ENCODE measurements at regions not wholly inside any gene's neighbourhood (a gene's known extent, or its start where the extent isn't known, plus 50 kb on each side); places are given as distances from the start of the nearest gene placed in this dataset.
"Not testable (repeated sequence)": the region's sequence is repeated elsewhere in the genome, so short reads cannot be mapped to it uniquely, and the experiment has no call there.

DNA sequence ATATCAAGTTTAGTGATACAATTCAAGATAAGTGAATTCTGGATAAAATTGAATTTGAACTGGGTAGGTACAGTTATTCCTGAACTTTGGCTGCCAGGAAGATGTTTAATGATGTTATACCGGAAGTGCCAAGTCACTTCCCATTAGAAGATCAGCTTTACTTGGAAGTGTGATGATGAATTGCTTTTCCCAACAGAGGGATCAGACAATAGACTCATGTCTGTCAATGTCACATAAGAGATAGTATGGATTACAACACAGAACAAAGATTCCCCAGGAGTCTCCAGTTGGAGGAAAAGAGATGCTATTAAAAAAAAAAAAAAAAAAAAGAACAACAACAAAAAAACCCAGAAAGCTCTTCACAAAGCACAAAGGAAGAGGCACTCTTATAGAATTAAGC, 497.9 kb upstream of the EPHA7 start:
- no peak for DNase-seq

DNA sequence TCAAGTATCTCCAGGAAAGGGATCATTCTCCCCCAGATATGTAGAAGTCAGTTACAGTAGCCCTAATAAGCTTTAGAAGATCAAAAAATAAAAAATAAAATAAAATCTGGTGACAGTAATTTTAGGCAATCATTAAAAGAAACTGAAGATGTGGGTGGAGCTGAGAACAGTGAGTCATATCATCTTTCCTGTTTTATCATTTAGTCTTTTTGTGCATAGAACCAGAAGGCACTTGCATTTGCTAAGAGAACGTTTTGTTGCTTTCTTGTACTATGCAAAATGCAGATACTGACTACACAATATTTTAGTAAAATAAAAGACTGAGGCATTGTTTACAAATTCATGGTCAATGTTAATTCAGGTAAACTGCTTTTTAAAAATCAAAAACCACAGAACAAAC, 497.4 kb upstream of the EPHA7 start:
- no peak for DNase-seq

DNA sequence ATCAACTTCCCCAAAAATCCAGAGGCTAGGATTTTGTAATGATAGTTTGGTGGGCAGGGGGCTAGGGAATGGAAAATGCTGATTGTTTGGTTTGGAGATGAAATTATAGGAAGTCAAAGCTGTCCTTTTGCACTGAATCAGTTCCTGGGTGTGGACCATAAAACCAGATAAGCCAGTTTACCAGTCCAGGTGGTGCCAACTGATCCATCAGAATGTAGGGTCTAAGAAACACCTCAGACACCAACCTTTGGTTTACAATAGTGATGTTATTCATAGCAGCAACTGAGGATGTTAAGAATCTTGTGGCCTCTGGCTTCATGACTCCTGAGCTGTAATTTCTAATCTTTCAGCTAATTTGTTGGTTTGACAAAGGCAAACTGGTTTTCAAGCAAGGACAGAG, 496.6 kb upstream of the EPHA7 start:
- DNase-seq: no peak

DNA sequence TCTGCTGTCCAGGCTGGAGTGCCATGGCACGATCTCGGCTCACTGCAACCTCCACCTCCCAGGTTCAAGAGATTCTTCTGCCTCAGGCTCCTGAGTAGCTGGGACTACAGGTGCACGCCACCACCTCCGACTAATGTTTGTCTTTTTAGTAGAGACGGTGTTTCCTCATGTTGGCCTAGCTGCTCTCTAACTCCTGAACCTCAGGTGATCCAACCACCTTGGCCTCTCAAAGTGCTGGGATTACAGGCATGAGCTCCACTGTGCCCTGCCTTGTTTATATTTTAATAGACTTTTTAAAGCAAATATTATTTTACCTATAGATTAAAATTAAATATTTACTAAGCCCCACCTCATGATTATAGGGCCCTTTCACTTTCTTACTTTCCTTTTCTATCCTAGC, 483.2 kb upstream of the EPHA7 start:
- DNase-seq: no peak

DNA sequence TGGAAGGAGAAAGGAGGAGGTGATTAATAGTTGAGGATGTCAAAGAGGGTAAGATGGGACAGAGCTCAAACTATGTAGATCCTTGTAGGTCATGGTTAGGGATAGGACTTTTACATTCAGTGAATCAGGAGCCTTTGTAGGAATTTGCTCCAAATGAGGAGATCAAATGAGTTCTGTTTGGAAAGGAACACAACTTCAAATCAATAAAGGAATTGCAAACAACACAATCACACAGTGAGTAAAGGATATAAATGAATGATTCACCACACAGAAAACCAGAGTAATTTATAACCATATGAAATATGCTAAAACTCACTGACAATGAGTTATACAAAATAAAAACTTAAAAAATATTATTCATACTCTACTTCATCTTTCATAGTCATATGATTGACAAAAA, 480.8 kb upstream of the EPHA7 start:
- no peak for DNase-seq

DNA sequence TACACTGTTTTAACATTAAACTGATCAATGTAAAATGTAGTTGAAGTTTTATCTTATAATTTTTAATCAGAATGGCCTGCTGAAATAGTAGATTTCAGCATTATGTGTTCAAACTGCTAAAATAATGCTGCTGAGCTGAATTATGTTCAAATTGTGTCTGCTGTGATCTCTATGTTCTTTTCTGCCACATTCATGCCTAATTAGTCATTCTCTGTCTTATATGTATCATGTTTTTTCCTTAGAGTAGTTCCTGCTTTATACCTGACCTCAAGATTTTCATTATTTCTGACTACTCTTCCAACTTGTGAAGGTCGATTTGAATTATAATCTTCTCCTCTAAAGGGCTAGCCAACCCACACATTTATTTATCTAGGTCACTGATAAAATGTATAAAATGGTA, 476.7 kb upstream of the EPHA7 start:
- DNase-seq: no peak

DNA sequence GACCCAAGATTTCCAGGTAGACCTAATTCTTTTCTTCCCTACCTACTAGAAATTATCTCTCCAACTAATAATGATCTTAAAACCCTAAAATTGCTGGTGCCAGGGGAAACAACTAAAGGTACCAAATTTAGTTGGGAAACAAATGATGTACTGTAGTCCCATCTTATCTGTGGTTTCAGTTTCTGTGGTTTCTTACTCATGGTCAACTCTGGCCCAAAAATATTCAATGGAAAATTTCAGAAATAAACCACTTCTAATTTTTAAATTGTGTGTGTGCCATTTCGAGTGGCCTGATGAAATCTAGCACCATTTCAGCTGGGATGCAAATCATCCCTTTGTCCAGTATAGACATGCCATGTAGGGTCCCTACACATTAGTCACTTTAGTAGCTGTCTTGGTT, 475.2 kb upstream of the EPHA7 start:
- no peak for DNase-seq

DNA sequence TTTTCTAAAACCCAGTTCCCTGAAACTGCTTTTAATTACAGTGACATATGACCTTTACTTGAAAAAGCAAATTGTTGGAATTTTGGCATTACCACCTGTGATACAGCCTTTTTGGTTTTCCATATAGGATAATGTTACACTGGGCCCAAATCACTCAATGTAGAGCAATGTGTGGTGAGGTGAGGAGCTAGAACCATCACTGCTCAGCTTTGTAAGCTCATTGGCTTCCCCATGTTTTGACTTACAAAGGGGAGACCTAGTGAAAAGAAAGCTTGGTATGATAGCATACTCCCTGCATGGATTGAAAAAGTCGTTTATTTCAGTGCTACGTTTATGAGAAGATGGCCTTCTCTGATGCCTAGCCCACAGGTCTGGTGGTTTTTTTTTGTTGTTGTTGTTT, 470.4 kb upstream of the EPHA7 start:
- no peak for DNase-seq

DNA sequence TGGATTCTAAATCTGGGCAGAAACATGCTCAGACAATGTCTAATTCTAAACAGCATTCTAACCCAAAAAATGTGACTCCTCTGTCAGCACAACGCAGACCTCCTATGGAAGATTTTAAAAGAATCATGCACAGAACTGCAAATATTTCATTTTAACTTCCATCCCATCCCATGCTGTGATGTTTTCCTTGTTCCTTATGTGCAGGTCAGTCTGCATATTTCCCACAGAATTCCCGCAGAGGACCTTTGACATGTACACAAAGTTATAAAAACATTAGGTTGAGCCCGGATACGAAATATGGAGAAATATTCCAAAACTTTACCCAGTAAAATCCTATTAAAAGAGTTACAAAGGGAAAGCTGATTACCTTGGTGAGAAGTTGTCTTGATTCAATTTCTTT, 467.1 kb upstream of the EPHA7 start:
- DNase-seq: no peak

DNA sequence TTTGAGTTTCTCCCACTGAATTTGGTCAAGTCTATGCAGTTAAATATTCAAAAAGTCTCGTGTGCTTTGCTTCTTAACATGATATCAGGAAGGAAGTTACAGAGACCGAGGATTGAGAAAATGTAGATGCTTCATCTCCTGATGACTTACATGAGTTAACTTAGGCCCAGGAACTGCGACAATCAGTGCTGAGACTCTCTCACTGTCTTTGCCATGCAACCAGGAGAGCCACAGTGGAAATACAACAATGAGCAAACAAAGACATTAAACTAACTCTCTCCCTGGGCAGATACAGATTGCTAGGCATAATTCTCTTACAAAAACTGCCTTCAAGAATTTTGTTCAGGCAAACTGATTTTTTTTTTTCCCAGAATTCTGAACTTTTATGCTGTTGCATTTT, 440.6 kb upstream of the EPHA7 start:
- no peak for DNase-seq

DNA sequence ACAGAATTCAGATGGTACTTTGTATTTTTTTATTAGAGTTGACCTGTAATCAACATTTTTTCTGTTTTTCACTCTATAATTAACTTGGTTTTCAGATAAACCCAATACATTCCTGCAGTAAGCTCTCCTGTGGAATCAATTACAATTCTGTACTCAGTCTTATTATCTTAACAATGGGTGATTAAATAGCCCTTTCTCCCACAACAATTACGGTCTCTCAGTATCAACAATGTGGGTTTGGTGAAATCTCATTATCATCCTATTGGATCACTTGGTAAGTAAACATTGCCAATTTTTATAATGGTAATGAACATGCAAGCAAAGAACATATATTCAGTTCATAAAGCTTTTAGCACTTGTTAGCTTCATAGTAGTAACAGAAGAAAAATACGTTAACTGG, 438.9 kb upstream of the EPHA7 start:
- no peak for DNase-seq

DNA sequence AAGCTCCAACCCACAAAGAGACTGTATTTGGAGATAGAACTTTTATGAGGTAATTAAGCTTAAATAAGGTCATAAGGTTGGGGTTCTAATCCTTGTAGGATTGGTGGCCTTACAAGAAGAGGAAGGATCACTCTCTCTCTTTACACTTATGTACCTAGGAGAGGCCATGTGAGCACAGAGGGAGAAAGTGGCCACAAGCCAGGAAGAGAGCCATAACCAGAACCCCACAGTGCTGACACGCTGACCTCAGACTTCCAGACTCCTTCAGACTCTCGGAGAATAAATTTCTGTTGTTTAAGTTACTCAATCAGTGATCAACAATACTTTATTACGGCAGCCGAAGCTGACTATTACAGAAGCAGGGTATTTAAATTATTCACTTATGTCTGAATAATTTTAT, 430.5 kb upstream of the EPHA7 start:
- no peak for DNase-seq

DNA sequence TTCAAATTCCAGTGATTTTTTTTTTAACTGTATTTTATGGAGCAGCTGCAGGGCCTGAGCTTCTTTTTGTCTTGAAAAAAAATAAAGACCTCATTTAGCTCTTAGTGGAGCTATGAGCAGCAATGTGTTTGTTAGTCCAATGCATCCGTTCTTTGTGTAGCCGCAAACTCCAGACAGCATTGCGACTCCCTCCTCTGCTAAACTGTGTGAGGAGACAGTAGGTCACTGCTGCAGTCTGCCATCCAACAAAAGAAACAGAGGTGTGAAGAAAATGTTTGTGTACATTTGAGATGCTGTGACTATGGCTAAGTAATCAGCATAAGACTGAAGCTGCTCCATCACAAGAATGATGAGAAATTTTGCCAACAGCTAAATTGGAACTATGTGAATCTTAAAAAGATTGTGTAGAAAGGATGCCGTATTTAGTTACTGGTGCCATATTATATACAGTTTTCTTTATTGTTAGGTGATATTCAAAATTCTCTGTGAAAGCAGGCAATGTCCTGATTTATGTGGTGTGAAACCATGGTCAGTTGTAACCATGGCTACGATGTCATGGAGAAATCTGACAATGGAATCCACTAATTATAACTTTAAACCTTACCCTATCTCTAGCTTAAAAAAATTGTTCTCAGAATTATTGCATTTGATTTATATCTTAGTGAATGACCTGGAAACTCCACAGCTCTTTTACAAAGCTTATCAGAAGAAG, 428.8 kb upstream of the EPHA7 start:
- no peak for DNase-seq

DNA sequence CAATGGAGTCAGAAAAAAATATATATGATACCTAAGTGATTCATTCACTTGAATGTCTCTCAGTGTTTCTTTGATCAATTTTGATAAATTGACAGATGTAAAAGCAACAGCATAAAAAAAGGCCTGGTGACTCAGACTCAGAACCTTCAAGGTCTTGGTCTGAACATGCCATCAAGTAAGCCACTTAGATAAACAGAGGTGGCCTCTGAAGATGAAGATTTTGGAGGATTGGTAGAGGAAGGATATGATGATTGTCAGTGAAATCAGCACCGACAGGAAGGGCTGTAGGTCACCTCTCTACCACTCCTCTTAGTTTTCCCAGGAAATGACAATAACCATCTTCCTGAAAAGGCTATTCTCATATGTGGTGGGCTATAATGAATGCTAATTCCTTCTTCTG, 422.8 kb upstream of the EPHA7 start:
- no peak for DNase-seq

DNA sequence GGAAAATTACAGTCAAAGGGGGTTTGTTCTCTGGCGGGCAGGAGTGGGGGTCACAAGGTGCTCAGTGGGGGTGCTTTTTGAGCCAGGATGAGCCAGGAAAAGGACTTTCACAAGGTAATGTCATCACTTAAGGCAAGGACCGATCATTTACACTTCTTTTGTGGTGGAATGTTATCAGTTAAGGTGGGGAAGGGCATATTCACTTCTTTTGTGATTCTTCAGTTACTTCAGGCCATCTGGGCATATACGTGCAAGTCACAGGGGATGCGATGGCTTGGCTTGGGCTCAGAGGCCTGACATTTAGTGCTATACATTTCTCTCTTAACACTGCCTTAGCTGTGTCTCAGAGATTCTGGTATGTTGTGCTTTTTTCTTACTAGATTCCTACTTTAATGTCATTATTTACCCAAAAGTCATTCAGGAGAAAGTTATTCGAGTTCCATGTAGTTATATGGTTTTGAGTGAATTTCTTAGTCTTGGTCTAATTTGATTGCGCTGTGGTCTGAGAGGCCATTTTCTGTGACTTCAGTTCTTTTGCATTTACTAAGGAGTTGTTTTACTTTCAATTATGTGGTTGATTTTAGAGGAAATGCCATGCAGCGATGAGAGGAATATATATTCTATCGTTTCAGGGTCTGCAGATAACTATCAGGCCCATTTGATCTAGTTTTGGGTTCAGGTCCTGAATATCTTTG, 416.2 kb upstream of the EPHA7 start:
- DNase-seq: not testable (repeated sequence)

DNA sequence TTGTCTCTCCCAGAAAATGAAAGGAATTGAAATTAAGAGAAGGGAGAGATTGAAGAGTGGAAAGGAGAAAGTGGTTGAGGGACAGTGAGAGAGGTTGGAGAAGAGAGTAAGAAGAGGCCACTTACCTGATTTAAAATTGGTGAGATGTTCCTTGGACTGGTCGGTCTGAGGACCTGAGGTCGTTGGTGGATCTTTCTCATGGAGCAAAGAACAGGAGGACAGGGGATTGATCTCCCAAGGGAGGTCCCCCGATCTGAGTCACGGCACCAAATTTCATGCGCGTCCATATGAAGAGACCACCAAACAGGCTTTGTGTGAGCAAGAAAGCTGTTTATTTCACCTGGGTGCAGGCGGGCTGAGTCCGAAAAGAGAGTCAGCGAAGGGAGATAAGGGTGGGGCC, 415.7 kb upstream of the EPHA7 start:
- DNase-seq: not testable (repeated sequence)

DNA sequence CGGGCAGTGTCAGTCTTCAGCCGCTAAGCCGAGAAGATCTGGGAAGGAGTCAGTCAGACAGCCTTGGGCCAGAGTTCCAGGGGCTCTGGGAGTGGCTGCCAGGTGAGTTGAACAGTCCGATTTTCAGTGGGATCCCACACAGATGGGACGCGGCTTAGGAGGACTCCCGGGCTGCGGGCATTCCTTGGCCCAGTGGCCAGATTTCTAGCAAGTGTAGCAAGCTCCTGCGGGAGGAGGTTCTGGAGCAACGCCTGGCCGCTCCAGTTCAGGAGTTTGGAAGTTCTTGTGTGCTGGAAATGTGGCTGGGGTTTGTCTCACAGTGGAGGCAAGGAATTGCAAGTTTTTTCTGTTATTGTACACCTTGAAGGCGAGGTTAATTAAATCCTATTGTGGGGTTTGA, 414.0 kb upstream of the EPHA7 start:
- DNase-seq: not testable (repeated sequence)

DNA sequence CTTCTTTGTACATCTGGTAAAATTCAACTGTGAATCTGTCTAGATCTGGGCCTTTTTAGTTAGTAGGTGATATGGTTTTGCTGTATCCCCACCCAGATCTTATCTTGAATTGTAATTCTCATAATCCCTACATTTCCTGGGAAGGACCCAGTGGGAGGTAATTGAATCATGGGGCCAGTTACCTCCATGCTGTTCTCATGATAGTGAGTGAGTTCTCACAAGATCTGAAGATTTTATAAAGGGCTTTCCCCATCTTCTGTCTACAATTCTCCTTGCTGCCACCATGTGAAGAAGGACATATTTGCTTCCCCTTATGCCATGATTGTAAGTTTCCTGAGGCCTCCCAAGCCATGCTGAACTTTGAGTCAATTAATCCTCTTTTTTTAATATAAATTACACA, 410.4 kb upstream of the EPHA7 start:
- DNase-seq: not testable (repeated sequence)

DNA sequence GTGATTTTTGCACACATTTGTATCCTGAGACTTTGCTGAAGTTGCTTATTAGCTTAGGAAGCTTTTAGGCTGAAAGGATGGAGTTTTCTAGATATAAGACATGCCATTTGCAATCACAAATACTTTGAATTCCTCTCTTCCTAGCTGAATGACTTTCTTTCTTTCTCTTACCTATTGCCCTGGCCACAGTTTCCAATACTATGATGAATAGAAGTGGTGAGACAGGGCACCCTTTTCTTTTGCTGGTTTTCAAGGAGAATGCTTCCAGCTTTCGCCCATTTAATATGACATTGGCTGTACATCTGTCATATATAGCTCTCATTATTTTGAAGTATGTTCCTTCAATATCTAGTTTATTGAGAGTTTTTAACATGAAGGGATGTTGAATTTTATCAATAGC, 409.6 kb upstream of the EPHA7 start:
- DNase-seq: no peak

DNA sequence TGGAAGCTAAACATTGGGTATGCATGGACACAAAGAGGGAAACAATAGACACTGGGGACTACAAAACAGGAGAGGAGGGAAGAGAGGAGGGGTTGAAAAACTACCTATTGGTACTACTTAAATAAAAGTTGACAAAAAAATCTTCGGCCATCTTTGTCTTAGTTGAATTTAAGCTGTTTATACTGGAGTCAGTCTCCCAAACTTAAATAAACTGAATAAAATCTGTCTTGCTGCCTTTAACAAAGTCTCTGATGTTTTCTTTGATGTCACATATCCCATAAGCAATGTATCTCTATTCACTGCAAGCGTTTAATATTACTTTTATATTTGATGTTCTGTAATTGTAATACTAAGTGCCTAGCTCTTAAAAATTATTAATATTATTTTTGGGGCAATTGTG, 409.2 kb upstream of the EPHA7 start:
- no peak for DNase-seq

DNA sequence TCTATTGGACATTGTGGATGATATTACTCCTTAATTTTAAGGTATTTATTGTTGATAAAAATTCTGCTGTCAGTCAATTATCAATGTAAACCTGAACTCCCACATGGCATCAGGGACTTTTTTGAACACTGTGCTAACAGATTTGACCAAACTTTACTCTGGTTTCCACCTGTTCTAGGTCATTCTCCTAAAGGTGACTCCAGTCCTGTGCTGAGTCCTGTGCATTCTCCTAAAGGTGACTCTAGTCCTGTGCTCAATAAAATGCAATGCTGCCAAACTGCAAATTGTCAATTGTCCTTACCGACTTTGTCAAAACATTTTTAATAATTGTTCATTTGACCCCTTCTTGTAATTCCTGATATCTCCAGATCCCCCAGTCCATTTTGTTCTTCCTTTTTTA, 408.4 kb upstream of the EPHA7 start:
- DNase-seq: no peak

DNA sequence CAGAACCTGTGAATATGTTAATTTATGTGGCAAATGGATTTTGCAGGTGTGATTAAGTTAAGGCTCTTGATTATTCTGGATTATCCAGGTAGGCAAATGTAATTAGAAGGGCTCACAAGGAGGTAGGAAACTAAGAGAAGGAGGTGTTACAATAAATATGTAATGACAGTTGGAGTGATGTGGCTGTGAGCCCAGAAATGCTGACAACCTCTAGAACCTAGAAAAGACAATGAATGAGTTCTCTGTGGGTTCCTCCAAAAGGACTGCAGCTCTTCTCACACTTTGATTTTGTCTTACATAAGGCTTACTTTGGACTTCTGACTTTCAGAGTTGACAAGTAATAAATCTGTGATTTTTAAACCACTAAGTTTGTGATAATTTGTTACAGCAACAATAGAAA, 406.6 kb upstream of the EPHA7 start:
- DNase-seq: no peak

DNA sequence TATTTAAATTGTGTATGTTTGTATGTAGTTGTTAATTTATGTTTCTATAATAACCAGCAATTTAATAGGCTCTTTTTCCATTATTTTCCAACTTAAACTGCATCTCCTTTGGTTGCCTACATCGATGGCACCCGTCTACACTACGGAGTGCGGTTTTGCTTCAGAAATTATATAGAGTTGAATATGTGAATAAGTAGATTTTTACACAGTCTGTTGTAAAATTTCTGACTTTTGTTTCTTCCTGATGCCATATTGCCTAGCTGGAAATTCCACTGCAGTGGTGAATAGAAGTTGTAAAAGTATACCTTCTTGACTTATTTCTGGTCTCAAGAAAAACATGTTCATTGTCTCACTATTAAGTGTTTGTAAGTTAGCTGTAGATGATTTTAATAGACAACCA, 404.1 kb upstream of the EPHA7 start:
- no peak for DNase-seq

DNA sequence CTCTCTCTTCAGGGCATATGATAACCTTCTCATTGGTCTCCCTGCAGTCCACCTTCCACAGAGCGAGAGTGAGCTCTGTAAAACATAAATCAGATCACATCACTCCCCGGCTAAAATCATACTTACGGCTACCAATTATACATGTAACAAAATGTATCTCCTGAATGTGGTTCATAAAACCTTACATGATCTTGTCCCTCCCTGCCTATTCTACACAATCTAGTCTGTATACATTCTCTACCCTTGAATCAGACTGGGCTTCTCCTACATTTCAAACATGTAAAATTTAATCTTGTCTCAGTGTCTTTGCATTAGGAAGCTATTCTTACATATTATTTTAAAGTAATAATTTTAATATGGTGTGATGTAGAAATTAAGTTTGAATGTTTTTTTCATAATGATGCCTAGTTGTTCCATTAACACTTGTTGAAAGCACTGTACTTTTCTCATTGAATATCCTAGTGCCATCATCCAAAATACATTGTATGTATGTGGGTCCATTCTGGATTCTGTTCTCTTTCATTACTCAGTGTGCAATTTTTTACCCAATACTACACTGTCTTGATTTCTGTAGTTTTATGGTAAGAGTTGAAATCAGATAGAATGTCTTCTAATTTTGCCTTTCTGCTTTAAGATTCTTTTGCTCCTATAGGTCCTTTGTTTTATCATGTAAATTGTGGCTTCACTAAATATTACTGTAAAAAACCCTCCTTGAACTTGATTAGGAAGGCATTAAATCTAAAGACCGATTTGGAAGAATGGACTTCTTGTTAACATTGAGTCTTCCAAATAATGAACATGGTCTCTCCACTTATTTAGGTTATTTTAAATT, 403.3 kb upstream of the EPHA7 start:
- DNase-seq: no peak

Measured in hippocampal formation (tissue), 2 donors.